Gastroesophageal sphincter (tissue), 4 donors: ENCODE measurements at regions not wholly inside any gene's neighbourhood (a gene's known extent, or its start where the extent isn't known, plus 50 kb on each side); places are given as distances from the start of the nearest gene placed in this dataset.

ENCODE experiments used
- ATAC-seq: fragments of 150-250 bp; one replicate; pipeline ENCODE4 v1.9.1; 2016; ENCODE audit warnings: mild to moderate bottlenecking, moderate library complexity
- H3K27ac ChIP-seq, 4 donors: fragments of 200-600 bp; sonication (generic) in 3 of 4; 1 replicate in 3 of 4; 2 replicates in 1 of 4; pipeline ENCODE4 v1.5.1; 2016 to 2019
- H3K27me3 ChIP-seq: fragments of 200-600 bp; sonication (generic); one replicate; pipeline ENCODE4 v1.5.1; 2019
- H3K36me3 ChIP-seq, 2 donors: fragments of 200-600 bp; sonication (generic); one replicate each; pipeline ENCODE4 v1.5.1; 2019; ENCODE audit warnings: control low read depth in 1 of 2
- H3K4me1 ChIP-seq, 3 donors: fragments of 200-600 bp; sonication (generic); 1 replicate in 2 of 3; 2 replicates in 1 of 3; pipeline ENCODE4 v1.5.1; 2016 to 2019; ENCODE audit warnings: control low read depth in 2 of 3
- H3K4me3 ChIP-seq, 2 donors: fragments of 200-600 bp; sonication (generic); one replicate each; pipeline ENCODE4 v1.5.1; 2019; ENCODE audit warnings: mild to moderate bottlenecking in 1 of 2, moderate library complexity in 1 of 2
- H3K9me3 ChIP-seq, 3 donors: fragments of 200-600 bp; sonication (generic); one replicate each; pipeline ENCODE4 v1.5.1; 2017 to 2019; ENCODE audit warnings: control low read depth in 2 of 3
- EP300 ChIP-seq: sonication (generic); formaldehyde crosslinking; IDR thresholded peaks from one replicate; pipeline ENCODE4 v1.6.1; 2017; ENCODE audit warnings: antibody characterized with exemption, mild to moderate bottlenecking
- POLR2A ChIP-seq, 2 donors: fragments of 450-650 bp; IDR thresholded peaks; one replicate each; pipeline ENCODE4 v1.6.1; 2017; ENCODE audit warnings: antibody characterized with exemption in 2 of 2, mild to moderate bottlenecking in 2 of 2, moderate library complexity in 1 of 2
- POLR2AphosphoS5 ChIP-seq: sonication (generic); formaldehyde crosslinking; IDR thresholded peaks from one replicate; pipeline ENCODE4 v1.6.1; 2017; ENCODE audit warnings: antibody characterized with exemption
- WGBS, 2 donors: methylation state at CpG; one replicate each; pipeline ENCODE4 v1.1.5; 2018; ENCODE audit warnings: low coverage in 1 of 2; 5-methylcytosine and 5-hydroxymethylcytosine counted together
- TF ChIP-seq, protein P1 (sequence below), 4 experiments: fragments of 200-600 bp in 2 of 4; fragments of 450-650 bp in 2 of 4; sonication (generic) in 1 of 4; IDR thresholded peaks; one replicate each; pipeline ENCODE4 v1.5.1; 2017 to 2019; ENCODE audit warnings: antibody characterized with exemption in 4 of 4, mild to moderate bottlenecking in 2 of 4, moderate library complexity in 2 of 4

DNA sequence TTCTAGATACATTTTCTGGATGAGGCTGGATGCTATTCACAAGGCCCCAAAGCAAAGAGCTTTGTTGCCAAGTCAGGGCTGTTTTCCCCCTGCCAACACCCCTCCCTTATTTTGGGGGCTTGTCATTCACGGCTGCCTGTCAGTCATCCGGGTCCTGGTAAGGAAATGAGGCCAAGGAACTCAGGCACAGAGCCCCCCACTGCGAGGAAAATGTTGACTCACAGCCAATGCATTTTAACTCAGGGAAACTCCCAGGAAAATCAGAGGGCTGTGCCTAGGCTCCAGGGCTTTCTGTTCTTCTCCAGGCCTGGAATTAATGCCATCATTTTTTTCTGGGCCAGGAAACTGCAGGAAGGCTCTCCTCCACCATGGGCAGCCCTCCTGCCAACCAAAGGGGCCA lies 241.1 kb downstream of the SMAD2 start:
- ATAC-seq: no peak
- Histone ChIP-seq H3K4me1 (no peaks in the 10 kb centered on the region), H3K27me3 (no peaks in the 10 kb centered on the region), H3K36me3 (no peaks in the 10 kb centered on the region), H3K9me3 (no peaks in the 10 kb centered on the region), H3K27ac (no peak overlapping the region), H3K4me3 (no peak overlapping the region)
- TF ChIP-seq EP300: no peak
- TF ChIP-seq, protein P1, sequence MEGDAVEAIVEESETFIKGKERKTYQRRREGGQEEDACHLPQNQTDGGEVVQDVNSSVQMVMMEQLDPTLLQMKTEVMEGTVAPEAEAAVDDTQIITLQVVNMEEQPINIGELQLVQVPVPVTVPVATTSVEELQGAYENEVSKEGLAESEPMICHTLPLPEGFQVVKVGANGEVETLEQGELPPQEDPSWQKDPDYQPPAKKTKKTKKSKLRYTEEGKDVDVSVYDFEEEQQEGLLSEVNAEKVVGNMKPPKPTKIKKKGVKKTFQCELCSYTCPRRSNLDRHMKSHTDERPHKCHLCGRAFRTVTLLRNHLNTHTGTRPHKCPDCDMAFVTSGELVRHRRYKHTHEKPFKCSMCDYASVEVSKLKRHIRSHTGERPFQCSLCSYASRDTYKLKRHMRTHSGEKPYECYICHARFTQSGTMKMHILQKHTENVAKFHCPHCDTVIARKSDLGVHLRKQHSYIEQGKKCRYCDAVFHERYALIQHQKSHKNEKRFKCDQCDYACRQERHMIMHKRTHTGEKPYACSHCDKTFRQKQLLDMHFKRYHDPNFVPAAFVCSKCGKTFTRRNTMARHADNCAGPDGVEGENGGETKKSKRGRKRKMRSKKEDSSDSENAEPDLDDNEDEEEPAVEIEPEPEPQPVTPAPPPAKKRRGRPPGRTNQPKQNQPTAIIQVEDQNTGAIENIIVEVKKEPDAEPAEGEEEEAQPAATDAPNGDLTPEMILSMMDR (IDR thresholded peaks at IDR 0.05): no peak
- TF ChIP-seq POLR2AphosphoS5: no peak
- no peak for TF ChIP-seq POLR2A (IDR thresholded peaks at IDR 0.05)
- 40% methylated on average over 1 of the region's 3 CpGs; no CpG with 5 or more reads in 1 of the 2 donors for WGBS, 2 donors

DNA sequence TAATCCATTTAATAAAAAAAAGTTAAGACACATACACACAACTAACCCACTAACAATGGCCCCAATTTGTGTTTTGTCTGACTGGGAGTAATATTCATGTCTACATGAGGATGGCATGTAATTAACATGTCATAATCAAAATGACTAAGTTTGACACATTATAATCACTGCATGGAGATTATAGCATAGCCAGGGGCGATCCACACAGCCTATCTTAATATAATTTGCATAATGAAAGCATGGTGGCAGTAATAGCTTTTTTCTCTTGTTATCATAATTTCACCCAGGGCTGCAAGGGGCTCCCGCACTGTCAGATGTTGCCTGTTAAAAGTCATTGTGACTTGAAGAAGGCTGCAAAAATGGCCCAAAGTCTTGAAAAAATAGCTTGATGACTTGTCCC lies 243.7 kb downstream of the SMAD2 start:
- H3K36me3 ChIP-seq: no peaks in the 10 kb centered on the region
- ATAC-seq: no peak
- H3K27ac ChIP-seq: no peak overlapping the region
- no peaks in the 10 kb centered on the region for H3K27me3 ChIP-seq
- TF ChIP-seq POLR2AphosphoS5 (no peak), POLR2A (IDR thresholded peaks at IDR 0.05) (no peak), EP300 (no peak)
- TF ChIP-seq, protein P1 (IDR thresholded peaks at IDR 0.05): no peak
- H3K4me3 ChIP-seq: no peak overlapping the region
- H3K4me1 ChIP-seq: no peaks in the 10 kb centered on the region
- H3K9me3 ChIP-seq: no peaks in the 10 kb centered on the region
- 68 to 100% methylated on average over 1 to 2 of the region's 2 CpGs for WGBS, 2 donors

DNA sequence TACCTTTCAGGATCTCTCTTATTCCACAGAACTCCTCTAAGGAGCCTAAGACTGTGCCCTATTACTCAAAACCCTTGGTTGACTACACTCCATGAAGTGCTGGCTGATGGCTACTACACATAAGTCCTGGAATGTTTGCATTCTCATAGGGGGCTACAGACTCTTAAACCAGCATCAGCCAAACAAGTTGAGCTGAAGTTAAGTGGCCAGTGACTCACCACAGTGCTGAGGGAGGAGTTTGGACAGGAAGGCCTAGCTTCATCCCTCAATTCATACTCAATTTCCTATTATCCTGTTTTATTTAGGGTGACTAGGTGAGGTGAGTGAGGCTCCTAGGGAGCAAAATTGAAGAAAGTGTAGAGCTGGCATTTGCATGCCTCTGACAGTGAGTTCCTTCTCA lies 246.7 kb downstream of the SMAD2 start:
- Histone ChIP-seq H3K4me3 (no peak overlapping the region), H3K27me3 (no peaks in the 10 kb centered on the region), H3K36me3 (no peaks in the 10 kb centered on the region), H3K4me1 (no peaks in the 10 kb centered on the region), H3K9me3 (no peaks in the 10 kb centered on the region), H3K27ac (no peak overlapping the region)
- ATAC-seq: no peak
- TF ChIP-seq EP300 (no peak), POLR2AphosphoS5 (no peak), POLR2A (IDR thresholded peaks at IDR 0.05) (no peak)
- TF ChIP-seq, protein P1 (IDR thresholded peaks at IDR 0.05): no peak

DNA sequence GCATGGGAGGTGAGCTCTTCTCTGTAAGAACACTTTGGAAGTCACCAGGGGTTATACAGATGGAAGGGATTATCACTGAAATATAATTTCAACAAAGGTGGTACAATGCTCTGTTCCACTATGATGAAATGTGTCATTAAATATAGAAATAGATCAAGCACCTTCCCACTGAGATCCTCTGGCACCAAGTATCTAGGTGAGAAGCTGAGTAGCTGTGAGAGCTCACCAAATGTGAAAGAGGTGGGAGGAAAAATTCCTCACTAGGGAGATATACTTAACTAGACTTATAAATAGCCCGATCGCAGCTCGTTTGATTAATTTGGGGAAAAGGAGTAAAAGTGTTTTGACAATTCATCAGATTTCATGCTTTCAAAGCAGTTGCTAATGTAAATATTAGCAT lies 247.6 kb downstream of the SMAD2 start:
- WGBS, 2 donors: 30 to 50% methylated on average over 3 of the region's 3 CpGs
- H3K9me3 ChIP-seq: no peaks in the 10 kb centered on the region
- H3K4me3 ChIP-seq: no peak overlapping the region
- H3K36me3 ChIP-seq: no peaks in the 10 kb centered on the region
- H3K4me1 ChIP-seq: no peaks in the 10 kb centered on the region
- TF ChIP-seq POLR2A (IDR thresholded peaks at IDR 0.05) (no peak), EP300 (no peak), POLR2AphosphoS5 (no peak)
- TF ChIP-seq, protein P1 (IDR thresholded peaks at IDR 0.05): no peak
- no peak for ATAC-seq
- H3K27ac ChIP-seq: no peak overlapping the region
- H3K27me3 ChIP-seq: no peaks in the 10 kb centered on the region

DNA sequence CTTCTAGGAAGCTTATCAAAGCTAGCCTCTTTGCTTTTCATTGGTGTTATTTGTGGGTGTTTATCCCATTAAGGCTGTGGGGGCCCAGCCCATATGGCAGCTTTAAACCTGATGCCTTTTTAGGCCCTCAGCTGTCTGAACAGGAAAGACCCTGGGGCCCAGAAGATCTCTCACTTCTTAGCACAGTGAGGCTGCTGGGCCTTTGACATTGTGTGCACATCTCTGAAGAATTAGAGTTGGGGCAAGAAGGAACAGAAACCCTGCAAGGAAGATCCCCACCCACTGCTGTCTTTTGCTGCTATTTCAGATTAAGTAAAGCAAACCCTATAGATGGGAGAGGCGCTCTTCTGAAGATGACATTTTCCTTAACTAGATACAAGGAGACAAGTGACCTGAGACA lies 250.0 kb downstream of the SMAD2 start:
- Histone ChIP-seq H3K4me1 (no peaks in the 10 kb centered on the region), H3K4me3 (no peak overlapping the region), H3K27ac (no peak overlapping the region), H3K36me3 (no peaks in the 10 kb centered on the region), H3K9me3 (no peaks in the 10 kb centered on the region), H3K27me3 (no peaks in the 10 kb centered on the region)
- 67 to 78% methylated on average over 1 of the region's 1 CpG for WGBS, 2 donors
- ATAC-seq: no peak
- TF ChIP-seq POLR2A (IDR thresholded peaks at IDR 0.05): no peak
- TF ChIP-seq, protein P1 (IDR thresholded peaks at IDR 0.05): no peak
- TF ChIP-seq EP300: no peak
- TF ChIP-seq POLR2AphosphoS5: no peak
